Skeletal muscle satellite cell (primary cell): ENCODE measurements at regions not wholly inside any gene's neighbourhood (a gene's known extent, or its start where the extent isn't known, plus 50 kb on each side); places are given as distances from the start of the nearest gene placed in this dataset.

Experiments
- H3K27me3 ChIP-seq: 2 replicates; pipeline ENCODE4 v1.7.0; 2013; ENCODE audit warnings: low read length; ENCODE audit not compliant: control insufficient read depth, insufficient read depth
- H3K36me3 ChIP-seq: 2 replicates; pipeline ENCODE4 v1.7.0; 2013; ENCODE audit warnings: mild to moderate bottlenecking, control low read depth, low read length; ENCODE audit not compliant: insufficient read depth
- H3K4me1 ChIP-seq: 2 replicates; pipeline ENCODE4 v1.7.0; 2013; ENCODE audit warnings: low read length; ENCODE audit not compliant: control insufficient read depth, insufficient read depth
- H3K4me2 ChIP-seq: 2 replicates; pipeline ENCODE4 v1.7.0; 2013; ENCODE audit warnings: mild to moderate bottlenecking, low read length
- H3K4me3 ChIP-seq: 2 replicates; pipeline ENCODE4 v1.7.0; 2013; ENCODE audit warnings: low read length
- H3K9ac ChIP-seq: 2 replicates; pipeline ENCODE4 v1.7.0; 2013; ENCODE audit warnings: mild to moderate bottlenecking, low read depth, low read length, moderate library complexity
- H3K9me3 ChIP-seq: replicated peaks from 2 replicates; pipeline ENCODE4 v1.7.0; 2013; ENCODE audit warnings: mild to moderate bottlenecking, control low read depth, low read length

- H3K36me3 ChIP-seq = no peaks in the 10 kb centered on the region
- no peak overlapping the region for H3K9ac ChIP-seq
- H3K4me2 ChIP-seq = no peak overlapping the region
- no peaks in the 10 kb centered on the region for H3K27me3 ChIP-seq
- H3K9me3 ChIP-seq = no peaks in the 10 kb centered on the region
- H3K4me3 ChIP-seq = no peak overlapping the region
- H3K4me1 ChIP-seq = no peaks in the 10 kb centered on the region
Measured at GRCh38 chr3:30974071-30974470, 79.6 kb upstream of the GADL1 start.

GRCh38 chr3:30977592-30977991 is 83.1 kb upstream of the GADL1 start:
- Histone ChIP-seq H3K4me1 (no peaks in the 10 kb centered on the region), H3K9ac (no peak overlapping the region), H3K36me3 (no peaks in the 10 kb centered on the region), H3K9me3 (no peaks in the 10 kb centered on the region), H3K4me3 (no peak overlapping the region), H3K4me2 (no peak overlapping the region), H3K27me3 (no peaks in the 10 kb centered on the region)

- no peak overlapping the region for H3K4me3 ChIP-seq
- no peaks in the 10 kb centered on the region for H3K27me3 ChIP-seq
- H3K9me3 ChIP-seq = no peaks in the 10 kb centered on the region
- H3K9ac ChIP-seq = no peak overlapping the region
- no peaks in the 10 kb centered on the region for H3K36me3 ChIP-seq
- no peak overlapping the region for H3K4me2 ChIP-seq
- no peaks in the 10 kb centered on the region for H3K4me1 ChIP-seq
Measured at GRCh38 chr3:30980993-30981392, 86.5 kb upstream of the GADL1 start.

- Histone ChIP-seq H3K4me3 (no peak overlapping the region), H3K4me1 (no peaks in the 10 kb centered on the region), H3K4me2 (no peak overlapping the region), H3K9ac (no peak overlapping the region), H3K36me3 (no peaks in the 10 kb centered on the region), H3K9me3 (no peaks in the 10 kb centered on the region), H3K27me3 (no peaks in the 10 kb centered on the region)
Measured at GRCh38 chr3:30982416-30983075, 88.1 kb upstream of the GADL1 start.

- Histone ChIP-seq H3K4me3 (no peak overlapping the region), H3K4me1 (no peaks in the 10 kb centered on the region), H3K36me3 (no peaks in the 10 kb centered on the region), H3K9me3 (no peaks in the 10 kb centered on the region), H3K9ac (no peak overlapping the region), H3K4me2 (no peak overlapping the region), H3K27me3 (no peaks in the 10 kb centered on the region)
Measured at GRCh38 chr3:30984855-30985749, 90.6 kb upstream of the GADL1 start.

GRCh38 chr3:30986551-30986950 is 92.1 kb upstream of the GADL1 start:
- H3K4me3 ChIP-seq = no peak overlapping the region
- no peaks in the 10 kb centered on the region for H3K27me3 ChIP-seq
- no peaks in the 10 kb centered on the region for H3K9me3 ChIP-seq
- no peaks in the 10 kb centered on the region for H3K4me1 ChIP-seq
- no peak overlapping the region for H3K4me2 ChIP-seq
- no peak overlapping the region for H3K9ac ChIP-seq
- H3K36me3 ChIP-seq = no peaks in the 10 kb centered on the region

- H3K36me3 ChIP-seq = no peaks in the 10 kb centered on the region
- H3K9ac ChIP-seq = no peak overlapping the region
- no peak overlapping the region for H3K4me3 ChIP-seq
- H3K9me3 ChIP-seq = no peaks in the 10 kb centered on the region
- H3K4me1 ChIP-seq = no peaks in the 10 kb centered on the region
- no peaks in the 10 kb centered on the region for H3K27me3 ChIP-seq
- no peak overlapping the region for H3K4me2 ChIP-seq
Measured at GRCh38 chr3:30988769-30989168, 94.3 kb upstream of the GADL1 start.

- no peaks in the 10 kb centered on the region for H3K27me3 ChIP-seq
- H3K4me2 ChIP-seq = no peak overlapping the region
- no peak overlapping the region for H3K4me3 ChIP-seq
- H3K36me3 ChIP-seq = no peaks in the 10 kb centered on the region
- H3K9me3 ChIP-seq = no peaks in the 10 kb centered on the region
- no peaks in the 10 kb centered on the region for H3K4me1 ChIP-seq
- H3K9ac ChIP-seq = no peak overlapping the region
Measured at GRCh38 chr3:30989276-30990030, 95.0 kb upstream of the GADL1 start.

GRCh38 chr3:30996467-30996866 is 102.0 kb upstream of the GADL1 start:
- no peaks in the 10 kb centered on the region for H3K36me3 ChIP-seq
- H3K9ac ChIP-seq = no peak overlapping the region
- H3K4me3 ChIP-seq = no peak overlapping the region
- H3K27me3 ChIP-seq = no peaks in the 10 kb centered on the region
- H3K4me2 ChIP-seq = no peak overlapping the region
- no peaks in the 10 kb centered on the region for H3K4me1 ChIP-seq
- no peaks in the 10 kb centered on the region for H3K9me3 ChIP-seq

GRCh38 chr3:31002730-31003129 is 108.3 kb upstream of the GADL1 start:
- H3K4me2 ChIP-seq = no peak overlapping the region
- H3K9me3 ChIP-seq = no peaks in the 10 kb centered on the region
- H3K4me3 ChIP-seq = no peak overlapping the region
- no peaks in the 10 kb centered on the region for H3K36me3 ChIP-seq
- peaks cover 16% of the 10 kb centered on the region for H3K4me1 ChIP-seq
- no peaks in the 10 kb centered on the region for H3K27me3 ChIP-seq
- H3K9ac ChIP-seq = no peak overlapping the region

GRCh38 chr3:31004025-31004678 is 109.7 kb upstream of the GADL1 start:
- H3K9me3 ChIP-seq = no peaks in the 10 kb centered on the region
- peak overlapping the region; percentile 53 for H3K4me2 ChIP-seq
- no peak overlapping the region for H3K4me3 ChIP-seq
- H3K4me1 ChIP-seq = peaks cover 16% of the 10 kb centered on the region
- H3K9ac ChIP-seq = peak overlapping the region; percentile 57
- no peaks in the 10 kb centered on the region for H3K27me3 ChIP-seq
- no peaks in the 10 kb centered on the region for H3K36me3 ChIP-seq
